ENCODE measurements at regions not wholly inside any gene's neighbourhood (a gene's known extent, or its start where the extent isn't known, plus 50 kb on each side); places are given as distances from the start of the nearest gene placed in this dataset.

- no peaks in the 10 kb centered on the region for H3K4me1 Mint-ChIP-seq (ENCODE audit: low read depth)
- H3K27ac Mint-ChIP-seq, result no peak overlapping the region
- H3K9me3 Mint-ChIP-seq, result peaks cover 9% of the 10 kb centered on the region
- H3K27me3 Mint-ChIP-seq, result peaks cover 4% of the 10 kb centered on the region
- H3K4me3 Mint-ChIP-seq, result no peak overlapping the region
- H3K36me3 Mint-ChIP-seq (ENCODE audit: low read depth), result no peaks in the 10 kb centered on the region
Observed at GRCh38 chr12:124233041-124233796, 61.7 kb upstream of the RFLNA start.

DNA sequence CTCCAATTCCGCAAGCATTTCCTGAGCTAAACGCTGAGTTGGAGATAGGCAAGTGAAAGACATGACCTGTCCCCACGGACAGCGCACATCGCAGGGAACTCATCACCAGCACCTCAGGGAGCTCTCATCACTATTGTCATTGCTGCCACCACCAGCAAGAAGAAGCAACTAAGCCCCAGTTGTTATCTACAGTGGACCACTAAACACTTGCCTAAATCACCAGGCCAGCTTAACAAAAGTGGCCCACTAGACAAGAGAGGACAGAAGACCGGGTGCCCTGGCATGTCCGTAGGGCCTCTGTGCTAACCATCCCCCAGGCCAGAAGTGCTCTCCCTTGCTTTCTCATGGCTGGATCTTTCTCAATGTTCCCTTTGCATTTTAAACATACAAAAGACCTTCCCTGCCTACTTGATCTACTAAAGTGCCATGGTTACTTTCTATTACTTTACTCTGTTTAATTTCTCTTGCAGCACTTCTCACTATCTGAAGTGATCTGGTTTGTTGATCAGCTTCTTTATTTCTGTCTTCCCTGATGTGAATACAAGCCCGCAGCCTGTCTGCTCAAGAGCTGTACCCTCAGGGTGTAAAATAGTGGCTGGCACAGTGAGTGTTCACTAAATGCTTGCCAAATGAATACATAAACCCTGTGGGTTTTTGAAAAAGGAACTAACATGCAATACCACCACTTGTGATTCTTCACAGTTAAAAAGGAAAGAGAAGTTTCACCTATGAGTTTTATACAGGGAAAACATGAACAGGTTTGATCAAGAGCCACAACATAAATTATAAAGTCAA is 60.9 kb upstream of the RFLNA start:
- Mint-ChIP-seq H3K27me3 (peaks cover 4% of the 10 kb centered on the region), H3K27ac (no peak overlapping the region), H3K9me3 (peaks cover 9% of the 10 kb centered on the region), H3K4me3 (no peak overlapping the region), H3K4me1 (ENCODE audit: low read depth) (no peaks in the 10 kb centered on the region), H3K36me3 (ENCODE audit: low read depth) (no peaks in the 10 kb centered on the region)

GRCh38 chr12:124236625-124237031 is 58.3 kb upstream of the RFLNA start:
- Mint-ChIP-seq H3K27ac (no peak overlapping the region), H3K4me1 (ENCODE audit: low read depth) (no peaks in the 10 kb centered on the region), H3K4me3 (no peak overlapping the region), H3K27me3 (peaks cover 11% of the 10 kb centered on the region), H3K36me3 (ENCODE audit: low read depth) (no peaks in the 10 kb centered on the region), H3K9me3 (peaks cover 6% of the 10 kb centered on the region)

GRCh38 chr12:124238886-124239285 is 56.0 kb upstream of the RFLNA start:
- Mint-ChIP-seq H3K4me3 (no peak overlapping the region), H3K27ac (no peak overlapping the region)

DNA sequence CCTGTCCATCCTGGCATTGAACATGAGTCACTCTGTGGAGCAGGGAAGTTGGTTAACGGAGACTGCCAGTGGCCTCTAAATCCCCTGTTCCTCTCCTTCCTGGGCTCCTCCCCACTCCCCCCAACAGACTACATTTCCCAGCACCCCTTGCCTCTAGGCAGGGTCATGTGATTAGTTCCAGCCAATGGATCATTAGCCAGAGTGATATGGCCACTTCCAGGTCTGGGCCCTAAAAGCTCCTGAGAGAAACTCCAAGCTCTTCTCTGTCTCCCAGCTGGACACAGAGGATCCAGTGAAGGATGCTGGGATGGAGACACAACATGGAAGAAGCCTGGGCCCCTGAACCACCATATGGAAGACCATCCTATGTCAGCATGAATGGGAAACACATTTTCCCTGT is 54.4 kb upstream of the RFLNA start:
- no peaks in the 10 kb centered on the region for H3K36me3 Mint-ChIP-seq (ENCODE audit: low read depth)
- H3K27ac Mint-ChIP-seq, result no peak overlapping the region
- no peak overlapping the region for H3K4me3 Mint-ChIP-seq
- H3K4me1 Mint-ChIP-seq (ENCODE audit: low read depth), result no peaks in the 10 kb centered on the region
- H3K27me3 Mint-ChIP-seq, result peaks cover 7% of the 10 kb centered on the region
- peaks cover under 1% of the 10 kb centered on the region for H3K9me3 Mint-ChIP-seq

More at GRCh38 chr12:124238886-124239285, 56.0 kb upstream of the RFLNA start:
- Mint-ChIP-seq H3K27me3 (peaks cover 11% of the 10 kb centered on the region), H3K36me3 (ENCODE audit: low read depth) (no peaks in the 10 kb centered on the region), H3K9me3 (peaks cover 6% of the 10 kb centered on the region), H3K4me1 (ENCODE audit: low read depth) (no peaks in the 10 kb centered on the region)

DNA sequence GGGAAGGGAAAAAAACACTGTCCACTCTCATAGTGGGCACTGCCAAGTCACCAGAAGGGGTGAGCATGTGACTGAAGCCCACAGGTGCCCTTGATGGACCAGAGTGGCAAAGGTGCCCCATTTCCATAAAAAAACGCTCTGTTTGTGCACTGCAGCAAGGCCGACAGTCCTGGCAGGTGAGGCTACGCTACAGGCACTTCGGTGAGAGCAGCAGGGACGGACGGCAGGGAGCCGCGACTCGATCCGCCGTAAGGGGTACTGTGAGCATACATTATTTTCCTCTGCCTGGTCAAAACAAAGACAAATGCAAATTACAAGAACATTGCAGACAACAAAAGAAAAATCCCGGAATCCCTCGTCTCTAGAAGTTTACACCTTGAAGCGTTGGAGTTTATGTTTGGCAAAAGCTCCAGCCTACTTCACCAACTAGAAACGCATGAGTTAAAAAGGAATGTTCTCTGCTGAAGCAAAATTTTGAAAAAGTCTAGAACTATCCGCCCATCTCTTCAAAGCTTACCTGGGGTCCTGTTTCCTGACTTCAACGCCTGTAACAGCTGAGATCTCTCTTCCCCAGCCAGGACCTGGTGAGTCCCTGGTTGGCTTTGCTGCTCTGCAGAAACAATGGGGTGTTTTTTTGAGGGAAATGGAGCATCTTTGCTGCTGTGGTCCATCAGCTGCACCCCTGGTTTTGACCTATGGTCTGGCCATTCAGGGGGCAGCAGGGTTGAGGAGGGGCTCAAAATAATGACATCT is 52.9 kb upstream of the RFLNA start:
- Mint-ChIP-seq H3K36me3 (ENCODE audit: low read depth) (no peaks in the 10 kb centered on the region), H3K27me3 (peaks cover 19% of the 10 kb centered on the region), H3K27ac (no peak overlapping the region), H3K4me1 (ENCODE audit: low read depth) (no peaks in the 10 kb centered on the region), H3K9me3 (peaks cover 4% of the 10 kb centered on the region), H3K4me3 (no peak overlapping the region)

DNA sequence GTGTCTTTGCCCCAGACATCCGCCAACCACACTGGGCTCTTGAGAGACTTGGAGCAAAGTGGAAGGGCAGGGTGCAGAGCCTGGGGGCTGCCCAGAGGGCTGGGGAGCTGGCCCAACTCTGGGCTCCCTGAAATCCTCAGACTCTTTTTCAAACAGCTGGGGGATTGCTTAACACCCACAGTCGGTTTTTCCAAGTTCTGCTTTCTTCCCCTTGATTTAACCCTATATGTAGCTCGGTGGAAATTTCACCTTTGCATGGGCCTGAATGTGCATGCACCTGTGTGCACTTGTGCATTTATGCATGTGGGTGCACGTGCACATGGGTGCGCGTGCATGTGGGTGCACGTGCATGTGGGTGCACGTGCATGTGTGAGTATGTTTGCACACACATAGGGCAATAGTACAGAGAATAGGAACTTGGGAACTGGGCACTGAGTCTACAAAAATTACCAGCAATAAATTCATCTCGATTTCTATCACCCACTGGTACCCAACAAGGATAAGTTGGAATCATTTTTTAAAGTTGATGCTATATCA is 52.3 kb upstream of the RFLNA start:
- H3K36me3 Mint-ChIP-seq (ENCODE audit: low read depth), result no peaks in the 10 kb centered on the region
- H3K27me3 Mint-ChIP-seq, result peaks cover 24% of the 10 kb centered on the region
- H3K27ac Mint-ChIP-seq, result no peak overlapping the region
- H3K4me1 Mint-ChIP-seq (ENCODE audit: low read depth), result no peaks in the 10 kb centered on the region
- no peak overlapping the region for H3K4me3 Mint-ChIP-seq
- H3K9me3 Mint-ChIP-seq, result peaks cover 4% of the 10 kb centered on the region

DNA sequence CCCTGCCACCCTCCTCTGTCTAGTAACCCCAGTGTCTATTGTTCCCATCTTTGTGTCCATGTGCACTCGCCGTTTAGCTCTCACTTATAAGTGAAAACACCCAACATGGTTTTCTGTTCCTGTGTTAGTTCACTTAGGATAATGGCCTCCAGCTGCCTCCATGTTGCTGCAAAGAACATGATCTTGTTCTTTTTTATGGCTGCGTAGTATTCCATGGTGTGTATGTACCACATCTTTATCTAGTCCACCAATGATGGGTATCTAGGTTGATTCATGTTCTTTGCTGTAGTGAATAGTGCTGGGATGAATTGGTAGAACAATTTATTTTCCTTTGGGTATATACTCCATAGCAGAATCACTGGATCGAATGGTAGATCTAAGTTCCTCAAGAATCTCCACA is 51.0 kb upstream of the RFLNA start:
- Mint-ChIP-seq H3K4me1 (ENCODE audit: low read depth) (no peaks in the 10 kb centered on the region), H3K9me3 (peaks cover 4% of the 10 kb centered on the region), H3K27ac (no peak overlapping the region), H3K36me3 (ENCODE audit: low read depth) (no peaks in the 10 kb centered on the region), H3K27me3 (peaks cover 24% of the 10 kb centered on the region), H3K4me3 (no peak overlapping the region)
